Activated CD8-positive, alpha-beta memory T cell treated with anti-CD3 and anti-CD28 coated beads, Interleukin-2, amount 50 U/mL, for 48 hours (primary cell): ENCODE measurements at regions not wholly inside any gene's neighbourhood (a gene's known extent, or its start where the extent isn't known, plus 50 kb on each side); places are given as distances from the start of the nearest gene placed in this dataset.
"Not testable (repeated sequence)": the region's sequence is repeated elsewhere in the genome, so short reads cannot be mapped to it uniquely, and the experiment has no call there.

Experiments used
- DNase-seq: peaks from one replicate; pipeline ENCODE4 v3.0.0-alpha.2; 2020

DNA sequence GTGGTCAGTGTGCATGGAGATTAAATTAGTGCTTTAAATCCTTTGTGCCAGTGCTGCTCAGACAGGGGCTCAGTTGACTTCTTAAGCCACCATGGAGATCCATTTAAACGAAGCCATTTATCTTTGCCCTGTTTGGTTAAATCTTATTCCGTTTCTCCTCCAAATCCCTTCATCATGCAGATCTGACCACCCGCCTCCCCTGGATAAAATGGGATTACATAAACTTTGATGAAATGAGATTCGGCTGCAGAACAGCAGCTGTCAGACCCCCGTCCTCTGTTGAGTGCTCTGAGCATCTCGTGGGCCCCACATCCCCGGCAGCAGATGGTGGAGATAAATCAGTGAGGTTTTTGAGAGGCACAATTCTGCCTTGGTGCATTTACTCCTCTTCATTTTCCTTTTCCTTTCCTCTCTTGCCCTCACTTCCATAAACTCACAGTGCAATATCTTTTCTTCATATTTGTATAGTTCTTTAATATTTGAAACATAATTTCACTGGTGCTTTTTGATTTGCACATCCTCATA is 84.4 kb upstream of the TWIST2 start:
- DNase-seq: no peak

DNA sequence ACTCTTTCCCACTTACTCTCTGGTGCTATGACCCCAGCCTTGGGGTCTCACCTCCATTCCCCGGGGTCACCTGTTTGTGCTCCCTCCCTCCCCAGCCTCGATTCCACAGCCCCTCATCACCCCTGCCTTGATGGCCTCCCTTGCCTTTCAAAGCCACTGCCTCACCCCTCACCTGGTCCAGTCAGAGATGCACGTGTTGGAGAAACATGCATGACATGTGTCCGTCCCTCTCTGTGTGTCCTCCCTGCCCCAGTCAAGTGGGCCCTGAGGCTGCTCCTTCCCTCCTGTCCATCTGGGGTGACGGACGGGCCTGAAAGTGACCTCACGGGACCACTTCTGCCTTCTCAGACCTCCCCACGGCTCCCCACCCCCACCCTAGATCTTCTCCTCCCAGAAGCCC is 82.3 kb upstream of the TWIST2 start:
- no peak for DNase-seq

DNA sequence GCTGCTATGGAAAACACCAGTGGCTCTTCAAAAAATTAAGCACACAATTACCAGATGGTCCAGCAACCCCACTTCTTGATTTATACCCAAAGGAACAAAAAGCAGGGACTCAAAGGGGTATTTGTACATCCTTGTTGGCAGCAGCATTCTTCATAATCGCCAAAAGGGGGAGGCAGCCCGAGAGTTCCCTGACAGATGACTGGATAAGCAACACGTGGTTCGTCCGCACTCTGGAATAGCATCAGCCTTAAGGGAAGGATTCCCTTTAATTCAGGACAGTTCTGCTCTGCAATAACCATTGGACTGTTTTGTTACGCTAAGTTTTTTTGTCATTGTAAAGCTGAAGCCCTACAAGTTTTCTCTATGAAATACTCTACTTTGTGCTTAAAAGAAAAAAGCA is 76.7 kb upstream of the TWIST2 start:
- DNase-seq: no peak

DNA sequence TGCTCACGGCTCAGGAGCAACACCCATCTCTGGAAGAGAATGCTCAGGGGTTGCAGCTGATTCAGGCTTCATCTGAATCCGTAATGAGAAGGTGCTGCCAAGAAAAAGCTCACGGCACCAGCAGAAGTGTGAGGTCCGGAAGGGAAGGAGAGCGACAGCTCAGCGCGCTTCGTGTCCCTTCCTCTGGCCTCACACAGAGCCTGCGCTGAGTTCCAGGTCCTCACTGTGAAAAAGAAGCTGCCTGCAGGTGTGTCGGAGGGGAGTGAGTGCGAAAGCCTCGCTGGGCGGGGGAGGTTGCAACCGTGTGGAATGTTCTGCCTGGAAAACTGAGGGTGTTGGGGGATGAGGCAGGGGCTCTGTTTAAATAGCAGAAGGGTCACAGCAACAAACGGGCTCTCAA is 76.2 kb upstream of the TWIST2 start:
- DNase-seq: no peak

DNA sequence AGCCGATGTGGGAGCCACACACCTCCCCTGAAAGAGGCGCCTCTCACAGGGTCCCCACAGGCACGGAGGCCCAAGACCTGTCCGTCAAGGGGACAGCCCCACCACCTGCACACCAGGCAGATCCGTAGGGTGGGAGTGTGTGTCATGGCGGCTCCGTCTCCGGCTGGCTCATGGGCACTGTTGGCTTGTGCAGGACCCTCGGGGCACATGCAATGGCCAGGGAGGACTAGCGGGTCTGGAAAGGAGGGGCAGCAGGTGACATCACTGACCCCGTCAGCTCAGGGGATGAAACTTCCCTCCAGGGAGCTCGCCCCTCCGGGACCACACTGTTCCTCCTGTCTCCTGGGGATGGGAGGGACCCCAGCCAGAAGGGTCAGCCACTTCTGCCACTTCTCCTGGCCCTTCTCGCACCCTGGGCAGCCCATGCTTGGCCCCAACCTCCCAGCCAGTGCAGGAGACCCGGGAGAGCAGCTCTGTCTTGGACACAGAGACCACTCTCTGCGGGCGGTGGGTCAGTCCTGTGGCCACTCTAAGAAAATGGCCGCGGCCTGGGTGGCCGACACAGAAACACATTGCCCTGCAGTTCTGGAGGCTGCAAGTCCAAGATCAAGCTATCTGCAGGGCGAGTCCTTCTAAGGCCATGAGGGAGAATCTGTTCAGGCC is 75.1 kb upstream of the TWIST2 start:
- DNase-seq: no peak

DNA sequence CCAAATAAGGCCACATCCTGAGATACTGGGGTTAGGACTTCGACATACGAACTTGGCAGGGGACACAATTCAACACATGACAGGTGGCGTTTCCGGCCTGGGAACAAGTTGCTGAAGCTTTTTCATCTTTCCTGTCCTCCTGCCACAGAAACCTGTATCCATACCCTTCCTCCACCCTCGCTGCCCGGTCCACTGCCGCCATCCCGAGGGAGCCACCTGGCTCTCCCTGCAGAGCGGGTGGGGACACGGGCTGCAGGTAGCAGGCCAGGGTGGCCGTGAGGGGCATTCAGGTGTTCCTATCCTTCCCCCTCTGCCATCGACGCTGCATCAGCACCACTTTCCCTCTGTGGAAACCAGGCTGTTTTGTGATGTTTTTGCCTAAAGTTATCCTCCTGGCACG is 74.4 kb upstream of the TWIST2 start:
- no peak for DNase-seq

DNA sequence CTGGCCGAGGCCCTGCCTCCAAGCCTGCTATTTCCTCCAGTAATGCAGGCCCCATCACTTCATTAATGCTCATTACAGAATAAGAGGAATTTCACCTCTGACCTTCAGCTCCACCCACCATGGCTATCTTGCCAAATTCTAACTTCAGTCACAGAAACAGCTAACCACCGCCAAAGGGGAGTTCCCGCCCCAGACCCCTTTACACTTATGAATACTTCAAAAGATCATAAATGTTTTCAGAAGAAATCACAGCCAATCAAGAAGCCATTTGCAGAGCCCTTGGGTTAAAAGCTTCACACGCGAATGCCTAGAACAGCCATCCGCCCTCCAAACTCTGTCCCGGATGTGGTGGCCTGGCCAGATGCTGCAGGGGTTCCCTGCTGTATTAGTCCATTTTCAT is 73.8 kb upstream of the TWIST2 start:
- DNase-seq: no peak

DNA sequence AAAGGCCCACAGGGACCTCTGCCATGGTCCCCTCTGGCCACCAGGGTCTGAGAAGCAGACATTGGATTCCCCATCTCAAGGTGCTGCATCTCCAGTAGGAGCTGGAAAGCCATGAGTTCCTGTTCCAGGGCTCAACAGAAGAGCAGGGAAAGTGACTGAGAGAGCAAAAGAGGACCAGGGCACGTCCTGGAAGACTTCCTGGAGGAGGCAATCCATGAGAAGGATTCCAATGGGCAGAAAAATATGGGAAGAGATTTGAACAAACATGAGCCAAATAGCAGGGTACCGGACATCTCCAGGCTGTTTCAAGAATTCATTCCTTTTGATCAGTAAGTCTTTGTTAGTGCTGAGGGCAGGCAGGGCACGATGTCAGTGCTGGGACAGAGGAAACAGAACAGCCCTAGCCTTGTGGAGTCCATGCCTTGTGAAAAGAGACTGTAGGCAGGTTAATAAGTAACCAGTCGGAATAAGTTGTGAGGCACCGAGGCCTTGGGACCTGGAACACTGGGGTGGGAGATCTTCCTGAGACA is 72.8 kb upstream of the TWIST2 start:
- no peak for DNase-seq

DNA sequence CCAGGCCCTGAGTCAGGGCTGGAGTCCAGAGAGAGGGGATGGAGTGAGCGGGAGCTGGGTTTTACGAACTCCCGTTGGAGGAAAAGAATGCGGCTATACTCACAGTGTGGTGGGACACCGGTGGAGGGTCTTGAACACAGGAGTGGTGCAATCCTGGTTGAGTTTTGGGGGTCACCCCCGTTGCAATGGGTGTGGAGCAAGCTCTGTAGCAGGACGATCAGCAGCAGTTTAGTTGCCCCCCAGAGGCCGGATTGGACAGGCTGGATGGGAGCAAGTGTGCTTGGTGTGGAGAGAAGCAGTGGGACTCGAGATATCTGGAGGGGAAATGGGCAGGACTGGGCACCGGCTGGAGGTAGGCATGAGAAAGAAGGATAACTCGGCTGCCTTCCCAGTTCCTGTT is 72.3 kb upstream of the TWIST2 start:
- no peak for DNase-seq

DNA sequence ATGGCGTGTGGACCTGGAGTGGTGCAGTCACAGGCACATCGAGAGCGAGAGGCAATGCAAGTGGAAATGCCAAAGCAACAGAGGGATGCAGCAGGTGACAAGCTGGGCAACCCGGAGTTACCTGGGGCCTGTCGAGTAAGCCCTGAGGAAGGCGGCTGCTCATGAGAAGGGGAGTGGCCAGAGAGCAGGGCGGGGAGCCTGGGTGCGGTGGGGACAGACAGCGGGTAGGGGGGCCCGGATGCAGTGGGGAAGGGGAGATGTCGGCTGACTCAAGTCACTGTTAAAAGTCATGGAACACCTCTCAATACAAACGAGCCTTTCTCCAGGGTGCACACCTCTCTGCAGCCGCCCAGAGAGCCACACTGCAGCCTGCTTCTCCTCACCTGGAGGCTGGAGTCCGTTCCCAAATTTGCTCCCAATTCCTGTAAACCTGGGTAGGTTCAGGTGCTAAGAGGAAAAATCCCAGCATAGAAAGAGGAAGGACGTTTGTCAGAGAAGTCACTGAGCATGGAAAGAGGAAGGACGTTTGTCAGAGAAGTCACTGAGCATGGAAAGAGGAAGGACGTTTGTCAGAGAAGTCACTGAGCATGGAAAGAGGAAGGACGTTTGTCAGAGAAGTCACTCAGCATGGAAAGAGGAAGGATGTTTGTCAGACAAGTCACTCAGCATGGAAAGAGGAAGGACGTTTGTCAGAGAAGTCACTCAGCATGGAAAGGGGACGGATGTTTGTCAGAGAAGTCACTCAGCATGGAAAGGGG is 71.7 kb upstream of the TWIST2 start:
- DNase-seq: no peak

DNA sequence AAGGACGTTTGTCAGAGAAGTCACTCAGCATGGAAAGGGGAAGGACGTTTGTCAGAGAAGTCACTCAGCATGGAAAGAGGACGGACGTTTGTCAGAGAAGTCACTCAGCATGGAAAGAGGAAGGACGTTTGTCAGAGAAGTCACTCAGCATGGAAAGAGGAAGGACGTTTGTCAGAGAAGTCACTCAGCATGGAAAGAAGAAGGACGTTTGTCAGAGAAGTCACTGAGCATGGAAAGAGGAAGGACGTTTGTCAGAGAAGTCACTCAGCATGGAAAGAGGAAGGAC is 71.2 kb upstream of the TWIST2 start:
- DNase-seq: not testable (repeated sequence)

DNA sequence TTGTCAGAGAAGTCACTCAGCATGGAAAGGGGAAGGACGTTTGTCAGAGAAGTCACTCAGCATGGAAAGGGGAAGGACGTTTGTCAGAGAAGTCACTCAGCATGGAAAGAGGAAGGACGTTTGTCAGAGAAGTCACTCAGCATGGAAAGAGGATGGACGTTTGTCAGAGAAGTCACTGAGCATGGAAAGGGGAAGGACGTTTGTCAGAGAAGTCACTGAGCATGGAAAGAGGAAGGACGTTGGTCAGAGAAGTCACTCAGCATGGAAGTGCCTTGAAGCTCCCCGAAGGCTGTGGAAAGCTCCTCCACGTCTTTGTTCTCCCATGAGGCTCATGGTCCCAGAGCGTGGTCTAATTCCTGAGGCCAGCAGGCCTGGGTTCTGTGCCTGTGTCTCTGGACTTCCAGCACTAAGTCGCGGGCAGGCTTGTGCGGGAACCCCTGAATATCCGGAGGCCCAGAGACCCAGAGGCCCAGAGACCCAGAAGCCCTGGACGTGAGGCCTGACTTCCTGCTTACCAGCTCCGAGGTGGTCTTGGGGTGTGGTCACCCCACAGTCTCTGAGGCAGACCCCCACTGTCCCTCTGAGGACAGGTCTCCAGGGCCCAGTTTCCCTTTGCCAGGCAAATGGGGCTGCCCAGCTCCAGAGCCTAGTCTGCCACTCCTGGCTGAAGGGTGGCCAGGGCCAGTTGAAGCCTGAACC is 70.4 kb upstream of the TWIST2 start:
- DNase-seq: no peak

DNA sequence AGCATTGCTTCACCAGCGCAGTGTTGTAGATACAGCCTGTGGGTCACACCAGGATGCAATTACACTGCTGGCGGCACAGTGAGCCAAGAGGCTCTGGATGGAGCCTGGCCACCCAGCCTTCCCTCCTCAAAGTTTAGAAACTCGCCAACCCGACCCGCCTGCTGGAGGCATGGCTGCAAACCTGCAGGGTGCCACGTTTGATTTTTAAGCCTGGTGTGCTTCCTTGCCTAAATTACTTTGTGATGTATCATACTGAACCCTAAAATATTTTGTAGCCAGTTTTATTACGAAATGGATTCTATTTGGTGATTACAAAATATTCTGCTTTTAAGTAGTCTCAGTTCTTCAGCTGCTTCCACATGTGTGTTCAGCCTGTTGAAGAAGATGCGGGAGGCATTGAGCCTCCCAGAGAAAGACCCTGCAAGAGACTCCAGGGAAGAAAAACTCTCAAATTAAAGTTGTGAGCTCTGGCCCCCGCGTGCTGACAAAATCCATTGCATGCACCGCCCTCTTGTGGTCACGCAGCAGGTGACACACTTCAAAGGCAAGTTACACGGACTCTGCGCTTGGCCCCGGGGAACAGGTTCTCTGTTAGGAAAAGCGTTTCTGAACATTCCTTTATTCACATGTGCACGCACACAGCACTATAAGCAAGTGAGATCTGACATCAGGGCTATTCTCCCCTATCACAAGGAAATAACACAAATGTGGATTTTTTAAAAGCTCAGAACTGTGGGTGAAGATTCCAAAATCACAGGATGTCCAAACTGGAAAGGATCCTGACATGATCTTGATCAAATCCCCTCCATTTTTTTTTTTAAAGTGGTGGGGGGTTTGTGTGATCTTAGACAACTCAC is 63.0 kb upstream of the TWIST2 start:
- DNase-seq: peak; percentile 77

DNA sequence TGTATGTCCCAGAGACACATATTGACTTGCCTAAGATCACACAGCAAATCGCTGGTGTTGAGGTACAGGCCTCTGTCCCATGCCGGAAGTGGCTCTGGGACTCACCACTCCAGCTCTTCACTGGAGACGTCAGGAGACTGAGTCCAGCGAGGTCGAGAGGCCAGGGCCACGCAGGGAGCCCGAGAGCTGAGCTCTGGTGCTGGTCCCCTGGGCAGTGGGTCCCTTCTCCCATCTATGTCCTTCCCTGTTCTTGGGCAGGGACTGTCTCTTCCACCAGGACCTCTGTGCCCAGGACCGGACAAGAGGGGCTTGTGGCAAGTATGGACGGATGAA is 62.4 kb upstream of the TWIST2 start:
- DNase-seq: no peak

DNA sequence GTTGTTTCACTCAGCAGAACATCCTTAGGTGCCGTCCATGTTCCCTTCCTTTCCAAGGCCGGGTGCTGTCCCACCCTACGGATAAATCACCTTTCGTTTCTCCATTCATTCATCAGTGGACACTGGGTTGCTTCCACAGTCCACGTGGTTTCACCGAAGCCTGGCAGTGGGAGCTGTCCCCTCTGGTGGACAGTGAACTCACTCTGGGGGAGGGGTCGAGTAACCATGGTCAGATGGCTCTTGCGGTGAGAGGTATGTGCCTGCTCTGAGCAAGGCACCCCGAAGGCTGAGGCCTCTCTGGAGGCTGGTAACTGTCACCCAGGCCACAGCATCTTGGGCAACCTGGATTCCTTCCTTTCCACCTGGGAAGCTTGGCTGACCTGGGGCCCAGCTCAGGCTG is 61.5 kb upstream of the TWIST2 start:
- DNase-seq: no peak

DNA sequence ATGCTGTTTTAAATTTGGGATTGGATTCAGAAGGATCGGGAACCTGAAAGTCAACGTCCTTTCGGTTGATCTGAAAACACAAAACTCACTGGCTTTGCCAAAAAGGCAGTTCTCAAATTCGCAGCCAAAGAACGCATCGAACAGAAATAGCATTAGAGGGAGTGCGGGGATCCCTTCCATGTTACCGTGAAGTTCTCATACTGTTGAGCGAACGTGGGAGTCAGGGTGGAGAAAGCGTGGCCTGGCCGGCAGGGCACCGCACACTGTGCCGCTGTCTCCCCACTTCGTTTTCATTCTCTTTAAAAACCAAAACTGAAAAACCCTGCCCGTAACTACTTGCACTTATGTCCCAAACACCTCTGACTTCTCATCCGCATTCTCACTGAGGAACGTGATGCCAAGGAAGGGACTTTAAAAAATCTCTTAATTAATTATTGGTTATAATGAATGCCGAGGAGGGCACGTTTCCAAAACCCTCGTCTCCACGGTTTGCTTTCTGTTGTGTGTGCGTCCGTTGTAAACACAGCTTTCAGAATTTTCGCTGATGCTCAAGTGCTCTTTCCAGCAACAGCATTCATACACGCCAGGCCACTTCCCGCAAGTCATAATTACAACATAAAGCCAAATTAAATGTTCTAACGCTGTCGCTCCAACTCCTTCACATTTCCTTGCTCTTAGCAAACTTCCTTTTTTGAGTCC is 60.9 kb upstream of the TWIST2 start:
- DNase-seq: no peak

DNA sequence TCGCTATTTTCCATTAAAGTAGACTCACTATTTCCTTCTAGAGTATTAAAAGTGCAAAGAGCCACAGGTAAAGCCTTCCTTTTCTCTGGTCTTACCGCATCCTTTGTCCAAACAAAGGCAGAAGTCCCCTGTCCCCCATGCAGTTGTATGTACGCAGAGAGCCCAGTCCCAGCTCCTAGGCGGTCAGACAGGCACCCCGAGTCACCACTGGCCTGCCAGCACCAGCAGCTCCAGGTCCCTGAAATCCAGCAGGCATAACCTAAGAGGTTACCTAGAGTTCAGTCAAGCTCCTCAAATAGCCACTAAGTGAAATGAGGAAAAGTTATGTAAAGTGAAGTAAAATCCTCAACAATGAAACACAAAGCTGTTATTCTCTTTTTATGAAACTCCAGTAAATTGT is 60.4 kb upstream of the TWIST2 start:
- no peak for DNase-seq

DNA sequence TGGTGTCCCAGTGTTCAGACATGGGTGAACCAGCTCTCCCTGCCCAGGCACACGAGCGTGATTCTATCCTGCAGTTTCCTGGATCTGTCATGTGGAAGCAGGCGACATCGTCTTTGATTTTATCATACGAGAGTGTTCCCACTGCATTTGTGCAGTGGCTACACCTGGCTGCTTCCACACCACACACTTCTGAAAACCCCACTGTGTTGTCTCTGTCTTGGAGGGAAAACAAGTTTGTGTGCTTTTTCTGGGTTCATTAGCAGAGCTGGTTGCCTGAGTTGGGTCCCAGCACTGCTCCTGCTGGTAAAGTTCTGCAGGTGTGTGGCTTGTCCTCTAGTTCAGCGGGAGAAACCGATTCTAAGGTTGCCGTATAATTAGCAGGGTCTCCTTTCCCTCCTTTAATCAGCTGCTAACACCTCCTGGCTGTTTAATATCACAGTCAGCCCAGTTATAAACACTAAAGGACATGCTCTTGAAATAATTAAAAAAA is 58.5 kb upstream of the TWIST2 start:
- no peak for DNase-seq

DNA sequence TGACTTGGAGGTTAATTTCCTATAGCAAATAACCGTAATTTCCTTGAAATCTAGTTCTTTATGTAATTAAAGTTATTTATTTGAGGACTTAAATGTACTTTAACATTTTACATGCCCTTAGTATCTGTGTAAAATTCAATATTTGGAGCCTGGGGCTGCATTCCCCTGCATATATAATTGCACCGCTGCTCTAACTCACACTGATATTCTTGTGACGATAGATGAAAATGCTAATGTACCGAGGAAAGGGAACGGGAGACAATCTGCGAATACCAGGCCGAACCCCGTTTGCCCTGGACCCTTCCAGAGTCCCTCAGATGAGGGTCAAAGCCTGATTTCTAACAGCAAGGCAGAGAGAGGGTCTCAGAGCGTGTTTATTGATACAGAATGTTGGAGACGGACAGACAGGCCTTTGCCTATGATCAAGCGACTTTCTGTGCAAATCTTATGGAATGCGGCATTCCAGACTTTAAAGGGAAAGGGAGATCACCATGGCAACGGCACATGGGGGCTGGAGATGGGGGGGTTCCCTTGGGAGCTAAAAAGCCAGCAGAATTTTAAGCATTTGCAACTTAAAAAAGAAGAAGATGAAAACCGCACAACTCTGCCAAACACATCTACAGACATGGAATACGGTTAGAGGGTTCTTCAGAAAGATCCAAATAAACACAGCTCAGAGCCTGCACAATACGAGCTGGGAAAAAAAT is 57.6 kb upstream of the TWIST2 start:
- DNase-seq: no peak

DNA sequence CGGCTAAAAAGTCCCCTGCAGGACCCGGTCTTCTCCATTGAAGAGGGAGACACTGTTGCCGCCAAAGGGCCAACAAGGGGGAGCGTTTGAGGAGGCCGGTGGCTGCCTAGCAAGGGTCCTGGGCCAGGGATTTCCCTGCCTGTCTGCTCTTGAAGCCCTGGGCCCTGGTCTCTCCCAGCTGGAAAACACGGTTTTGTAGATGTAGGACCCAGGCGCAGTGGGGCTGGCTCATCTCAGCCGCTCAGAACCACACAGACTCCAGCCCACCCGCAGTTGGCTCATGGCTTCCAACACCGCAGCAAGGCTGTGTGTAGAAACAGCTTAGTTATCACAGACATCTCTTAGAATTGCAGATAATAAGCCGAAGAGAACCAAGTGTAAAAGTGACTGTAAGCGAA is 57.1 kb upstream of the TWIST2 start:
- DNase-seq: no peak

DNA sequence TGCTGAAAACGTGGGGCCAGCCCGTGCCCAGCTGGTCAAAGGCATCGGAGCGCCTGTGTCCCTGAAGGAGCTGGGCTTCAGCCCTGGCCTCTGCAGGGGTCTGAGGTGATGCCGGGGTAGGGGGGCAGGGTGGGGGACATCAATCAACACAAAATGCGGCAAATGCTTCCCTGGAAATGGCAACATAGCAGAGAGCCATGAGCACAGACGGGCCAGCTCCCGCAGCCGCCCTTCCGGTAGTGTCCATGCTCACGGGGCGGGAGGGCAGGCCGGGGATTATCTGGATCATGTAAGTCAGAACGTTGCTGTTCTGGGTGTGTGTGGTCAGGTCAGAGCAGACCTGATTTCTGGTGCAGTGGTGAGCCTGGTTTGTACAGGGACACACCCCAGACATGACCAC is 56.5 kb upstream of the TWIST2 start:
- DNase-seq: no peak

DNA sequence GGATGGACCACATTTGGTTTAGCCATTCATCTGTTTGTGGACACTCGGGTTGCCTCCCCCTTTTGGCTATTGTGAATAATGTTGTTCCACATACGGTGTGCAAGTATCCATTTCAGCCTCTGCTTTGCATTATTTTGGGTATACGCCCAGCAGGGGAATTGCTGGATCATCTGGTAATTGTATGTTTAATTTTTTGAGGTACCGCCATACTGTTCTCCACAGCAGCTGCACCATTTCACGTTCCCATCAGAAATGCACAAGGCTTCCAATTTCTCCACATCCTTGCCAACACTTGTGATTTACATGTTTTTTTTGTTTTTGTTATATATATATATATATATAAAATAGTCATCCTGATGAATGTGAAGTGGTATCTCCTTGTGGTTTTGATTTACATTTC is 54.6 kb upstream of the TWIST2 start:
- no peak for DNase-seq
